ENCODE measurements at regions not wholly inside any gene's neighbourhood (a gene's known extent, or its start where the extent isn't known, plus 50 kb on each side); places are given as distances from the start of the nearest gene placed in this dataset.
A peak's percentile ranks its signal among the peaks of the same experiment; 100 is the strongest.
"Not testable (repeated sequence)": the region's sequence is repeated elsewhere in the genome, so short reads cannot be mapped to it uniquely, and the experiment has no call there.

DNA sequence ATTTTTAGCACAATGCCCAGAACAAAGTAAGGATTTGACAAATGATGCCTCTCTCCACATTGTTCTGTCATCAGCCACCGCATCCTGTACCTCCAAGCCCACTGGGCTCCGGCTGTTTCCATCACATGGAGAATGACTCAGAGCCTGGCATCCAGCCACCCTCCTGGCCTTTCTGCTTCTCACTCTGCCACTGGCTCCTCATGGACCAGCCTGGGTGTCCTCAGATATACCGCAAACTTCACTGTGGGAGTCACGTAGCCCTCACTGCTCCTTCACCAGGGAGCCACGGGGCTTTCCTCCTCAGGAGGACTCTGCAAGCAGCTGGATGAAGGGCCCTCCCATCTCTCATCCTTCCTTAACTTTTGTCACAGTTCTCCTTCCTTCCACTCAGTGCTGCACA, 943.0 kb downstream of the TUBA3C start:
- DNase-seq, result not testable (repeated sequence)

DNA sequence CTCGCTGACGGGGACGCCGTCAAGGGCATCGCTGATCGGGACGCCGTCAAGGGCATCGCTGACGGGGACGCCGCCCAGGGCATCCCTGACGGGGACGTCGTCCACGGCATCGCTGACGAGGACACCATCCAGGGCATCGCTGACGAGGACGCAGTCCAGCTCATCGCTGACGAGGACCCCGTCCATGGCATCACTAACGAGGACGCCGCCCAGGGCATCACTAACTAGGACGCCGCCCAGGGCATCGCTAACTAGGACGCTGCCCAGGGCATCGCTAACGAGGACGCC, 945.2 kb downstream of the TUBA3C start:
- DNase-seq, result no peak

GRCh38 chr13:18235756-18236527, 945.7 kb downstream of the TUBA3C start:
- DNase-seq, result no peak

- DNase-seq, result no peak
These were observed 946.5 kb downstream of the TUBA3C start for GRCh38 chr13:18235172-18235571.

DNA sequence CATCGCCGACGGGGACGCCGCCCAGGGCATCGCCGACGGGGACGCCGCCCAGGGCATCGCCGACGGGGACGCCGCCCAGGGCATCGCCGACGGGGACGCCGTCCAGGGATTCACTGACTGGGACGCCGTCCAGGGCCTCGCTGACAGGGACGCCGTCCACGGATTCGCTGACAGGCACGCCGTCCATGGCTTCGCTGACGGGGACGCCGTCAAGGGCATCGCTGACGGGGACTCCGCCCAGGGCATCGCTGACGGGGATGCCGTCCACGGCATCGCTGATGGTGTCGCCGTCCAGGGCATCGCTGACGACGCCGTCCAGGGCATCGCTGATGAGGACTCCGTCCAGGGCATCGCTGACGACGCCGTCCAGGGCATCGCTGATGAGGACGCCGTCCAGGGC, 947.2 kb downstream of the TUBA3C start:
- DNase-seq, result not testable (repeated sequence)

- DNase-seq, result no peak
These were observed 947.8 kb downstream of the TUBA3C start for GRCh38 chr13:18233783-18234299.

DNA sequence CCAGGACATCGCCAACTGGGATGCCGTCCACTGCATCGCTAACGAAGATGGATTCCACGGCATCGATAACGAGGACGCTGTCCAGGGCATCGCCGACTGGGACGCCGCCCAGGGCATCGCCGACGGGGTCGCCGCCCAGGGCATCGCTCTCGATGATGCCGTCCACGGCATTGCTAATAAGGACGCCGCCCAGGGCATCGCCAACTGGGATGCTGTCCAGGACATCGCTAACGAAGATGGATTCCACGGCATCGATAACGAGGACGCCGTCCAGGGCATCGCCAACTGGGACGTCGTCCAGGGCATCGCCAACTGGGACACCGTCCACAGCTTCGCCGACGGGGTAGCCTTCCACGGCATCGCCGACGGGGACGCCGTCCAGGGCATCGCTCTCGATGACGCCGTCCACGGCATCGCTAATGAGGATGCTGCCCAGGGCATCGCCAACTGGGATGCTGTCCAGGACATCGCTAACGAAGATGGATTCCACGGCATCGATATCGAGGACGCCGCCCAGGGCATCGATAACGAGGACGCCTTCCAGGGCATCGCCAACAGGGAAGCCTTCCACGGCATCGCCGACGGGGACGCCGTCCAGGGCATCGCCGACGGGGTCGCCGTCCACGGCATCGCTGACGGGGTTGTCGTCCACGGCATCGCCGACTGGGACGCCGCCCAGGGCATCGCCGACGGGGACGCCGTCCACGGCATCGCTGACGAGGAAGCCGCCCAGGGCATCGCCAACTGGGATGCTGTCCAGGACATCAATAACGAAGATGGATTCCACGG, 948.4 kb downstream of the TUBA3C start:
- DNase-seq, result no peak

DNA sequence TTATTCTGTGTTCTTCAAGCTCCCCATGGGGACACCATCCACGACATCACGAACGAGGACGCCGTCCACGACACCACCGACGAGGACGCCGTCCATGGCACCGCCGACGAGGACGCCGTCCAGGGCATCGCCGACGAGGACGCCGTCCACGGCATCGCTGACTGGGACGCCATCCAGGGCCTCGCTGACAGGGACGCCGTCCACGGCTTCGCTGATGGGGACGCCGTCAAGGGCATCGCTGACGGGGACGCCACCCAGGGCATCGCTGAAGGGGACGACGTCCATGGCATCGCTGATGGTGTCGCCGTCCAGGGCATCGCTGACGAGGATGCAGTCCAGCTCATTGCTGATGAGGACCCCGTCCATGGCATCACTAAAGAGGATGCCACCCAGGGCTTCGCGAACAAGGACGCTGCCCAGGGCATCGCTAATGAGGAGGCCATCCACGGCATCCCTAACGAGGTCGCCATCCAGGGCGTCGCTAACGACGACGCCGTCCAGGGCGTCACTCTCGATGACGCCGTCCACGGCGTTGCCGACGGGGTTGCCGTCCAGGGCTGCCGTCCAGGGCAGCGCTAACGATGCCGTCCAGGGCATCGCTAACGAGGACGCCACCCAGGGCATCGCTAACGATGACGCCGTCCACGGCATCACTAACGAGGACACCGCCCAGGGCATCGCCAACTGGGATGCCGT, 949.2 kb downstream of the TUBA3C start:
- no peak for DNase-seq

DNA sequence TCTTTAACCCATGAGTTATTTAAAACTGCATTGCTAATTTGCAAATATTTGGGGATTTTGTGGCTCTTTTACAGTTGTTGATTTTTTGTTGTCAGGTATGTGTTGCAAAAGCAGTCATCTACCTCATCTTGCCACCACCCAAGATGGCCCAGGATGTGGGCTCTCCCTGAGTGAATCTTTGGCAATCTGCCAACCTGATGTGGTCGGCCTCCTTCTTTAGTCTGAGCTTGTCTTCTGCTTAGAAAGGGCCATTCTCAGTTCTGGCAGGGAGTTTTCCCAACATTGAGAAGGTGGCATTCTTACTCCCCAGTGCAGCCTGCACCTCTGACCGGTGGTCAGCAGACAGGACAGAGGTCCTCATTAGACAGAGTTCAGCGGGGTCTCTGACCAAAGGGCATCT, 957.2 kb downstream of the TUBA3C start:
- not testable (repeated sequence) for DNase-seq

DNA sequence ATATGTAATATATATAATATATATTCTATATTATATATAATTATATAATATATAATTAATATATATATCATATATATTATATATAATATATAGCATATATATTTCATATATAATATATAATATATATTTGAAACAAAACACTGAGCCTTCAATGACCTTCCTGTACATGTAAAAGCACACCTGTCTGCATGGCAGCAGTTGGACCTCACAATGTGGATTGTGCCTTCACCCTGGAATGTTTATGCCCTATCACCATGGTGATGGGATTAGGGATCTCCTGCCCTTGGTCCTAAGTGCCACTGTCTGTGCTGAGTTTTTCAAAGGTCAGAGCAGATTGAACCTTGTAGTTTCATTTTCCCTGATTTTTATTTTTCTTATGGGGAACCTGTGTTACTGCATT, 966.9 kb downstream of the TUBA3C start:
- DNase-seq, result not testable (repeated sequence)

GRCh38 chr13:18213511-18213910, 968.1 kb downstream of the TUBA3C start:
- not testable (repeated sequence) for DNase-seq

GRCh38 chr13:18212873-18213272, 968.8 kb downstream of the TUBA3C start:
- peak; percentile 37 for DNase-seq

DNA sequence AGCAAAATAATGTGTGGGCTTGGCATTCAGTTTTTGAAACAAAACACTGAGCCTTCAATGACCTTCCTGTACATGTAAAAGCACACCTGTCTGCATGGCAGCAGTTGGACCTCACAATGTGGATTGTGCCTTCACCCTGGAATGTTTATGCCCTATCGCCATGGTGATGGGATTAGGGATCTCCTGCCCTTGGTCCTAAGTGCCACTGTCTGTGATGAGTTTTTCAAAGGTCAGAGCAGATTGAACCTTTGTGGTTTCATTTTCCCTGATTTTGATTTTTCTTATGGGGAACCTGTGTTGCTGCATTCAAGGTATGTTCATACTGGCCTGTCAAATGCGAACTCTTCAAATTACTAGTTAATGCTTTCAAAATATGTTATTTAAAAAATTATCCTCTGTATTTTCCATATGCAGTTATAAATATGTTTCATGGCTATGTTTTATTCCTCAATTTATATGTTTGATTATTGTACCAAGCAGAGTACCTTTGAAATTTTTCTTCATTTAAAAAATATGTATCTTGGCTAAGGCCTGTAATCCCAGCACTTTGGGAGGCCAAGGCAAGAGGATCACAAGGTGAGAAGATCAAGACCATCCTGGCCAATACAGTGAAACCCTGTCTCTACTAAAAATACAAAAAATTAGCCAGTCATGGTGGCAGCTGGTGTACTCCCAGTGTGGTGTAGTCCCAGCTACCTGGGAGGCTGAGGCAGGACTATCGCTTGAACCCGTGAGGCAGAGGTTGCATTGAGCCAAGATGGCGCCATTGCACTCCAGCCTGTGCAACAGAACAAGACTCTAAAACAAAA, 969.7 kb downstream of the TUBA3C start:
- DNase-seq, result not testable (repeated sequence)

DNA sequence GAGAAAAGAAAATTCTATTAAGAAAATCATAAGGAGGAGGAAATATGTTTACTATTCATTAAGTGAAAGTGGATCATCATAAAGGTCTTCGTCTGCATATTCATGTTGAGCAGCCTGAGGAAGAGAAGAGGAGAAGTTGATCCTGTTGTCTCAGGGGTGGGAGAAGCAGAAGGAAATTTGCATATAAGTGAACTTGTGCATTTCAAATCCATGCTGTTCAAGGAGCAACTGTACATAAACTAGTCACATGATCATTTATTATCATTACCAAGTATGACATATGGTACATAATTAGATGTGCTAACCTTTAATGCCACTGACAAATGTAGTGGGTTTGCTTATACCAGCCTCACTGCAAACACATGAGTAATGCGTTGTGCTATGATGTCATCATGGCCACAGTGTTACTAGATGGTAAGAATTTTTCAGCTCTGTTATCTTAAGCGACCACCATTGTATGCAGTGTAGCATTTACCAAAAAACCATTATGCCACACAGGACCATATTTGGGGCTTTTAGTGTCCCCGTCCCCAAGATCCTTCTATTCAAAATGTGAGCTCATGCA, 976.9 kb downstream of the TUBA3C start:
- not testable (repeated sequence) for DNase-seq

DNA sequence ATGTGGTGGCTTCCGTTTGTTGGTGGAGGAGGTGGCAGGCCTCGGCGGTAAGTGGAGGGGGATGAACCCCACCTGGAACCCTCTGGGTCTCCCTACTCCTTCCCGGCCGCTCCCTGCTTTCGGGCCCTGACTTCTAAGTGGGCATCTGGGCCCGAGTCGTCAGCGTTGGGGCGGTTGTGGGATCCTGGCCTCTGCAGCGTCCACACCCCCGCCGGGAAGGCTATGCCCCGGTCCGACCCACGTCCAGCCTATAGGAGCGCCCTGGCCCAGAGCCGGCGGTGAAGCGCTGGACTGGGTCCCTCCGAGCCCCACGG, 986.3 kb downstream of the TUBA3C start:
- DNase-seq, result not testable (repeated sequence)

DNA sequence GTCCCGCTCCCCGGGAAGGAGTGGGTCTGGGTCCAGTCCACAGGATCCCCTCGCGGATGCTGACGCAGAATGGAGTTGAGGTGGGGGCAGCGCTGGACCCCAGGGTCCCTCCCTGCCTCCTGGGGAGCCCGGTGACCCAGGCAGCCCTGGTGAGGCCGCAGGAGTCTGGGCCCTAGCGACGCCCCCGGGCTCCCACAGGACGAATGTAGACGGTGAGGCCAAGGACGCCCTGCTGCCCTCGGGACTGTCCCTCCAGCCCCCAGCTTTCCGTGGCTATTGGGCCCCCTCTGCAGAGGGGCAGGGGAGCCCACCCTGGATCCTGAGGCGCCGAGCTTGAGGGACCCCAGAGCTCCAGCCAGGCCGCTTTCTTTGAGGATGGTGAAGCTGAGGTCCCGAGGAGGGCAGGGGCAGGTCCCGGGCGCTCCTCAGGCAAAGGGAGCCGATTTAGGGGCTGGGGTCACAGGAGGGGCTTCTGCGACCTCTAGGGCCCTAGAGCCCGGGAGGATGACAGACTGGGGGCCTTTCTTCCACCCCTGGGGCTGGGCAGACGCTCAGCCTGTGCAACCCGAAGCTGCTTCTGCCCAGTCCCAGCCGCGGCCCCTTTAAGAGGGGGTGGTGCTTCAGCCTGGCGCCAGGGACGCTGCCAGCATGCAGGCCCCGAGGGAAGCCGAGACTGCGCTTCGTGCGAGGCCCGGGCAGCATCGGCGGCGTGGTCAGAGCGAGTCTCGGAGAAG, 986.8 kb downstream of the TUBA3C start:
- not testable (repeated sequence) for DNase-seq

GRCh38 chr13:18194104-18194503, 987.5 kb downstream of the TUBA3C start:
- DNase-seq, result not testable (repeated sequence)
